ENCODE measurements at regions not wholly inside any gene's neighbourhood (a gene's known extent, or its start where the extent isn't known, plus 50 kb on each side); places are given as distances from the start of the nearest gene placed in this dataset.
A peak's percentile ranks its signal among the peaks of the same experiment; 100 is the strongest.
"Not testable (repeated sequence)": the region's sequence is repeated elsewhere in the genome, so short reads cannot be mapped to it uniquely, and the experiment has no call there.

DNA sequence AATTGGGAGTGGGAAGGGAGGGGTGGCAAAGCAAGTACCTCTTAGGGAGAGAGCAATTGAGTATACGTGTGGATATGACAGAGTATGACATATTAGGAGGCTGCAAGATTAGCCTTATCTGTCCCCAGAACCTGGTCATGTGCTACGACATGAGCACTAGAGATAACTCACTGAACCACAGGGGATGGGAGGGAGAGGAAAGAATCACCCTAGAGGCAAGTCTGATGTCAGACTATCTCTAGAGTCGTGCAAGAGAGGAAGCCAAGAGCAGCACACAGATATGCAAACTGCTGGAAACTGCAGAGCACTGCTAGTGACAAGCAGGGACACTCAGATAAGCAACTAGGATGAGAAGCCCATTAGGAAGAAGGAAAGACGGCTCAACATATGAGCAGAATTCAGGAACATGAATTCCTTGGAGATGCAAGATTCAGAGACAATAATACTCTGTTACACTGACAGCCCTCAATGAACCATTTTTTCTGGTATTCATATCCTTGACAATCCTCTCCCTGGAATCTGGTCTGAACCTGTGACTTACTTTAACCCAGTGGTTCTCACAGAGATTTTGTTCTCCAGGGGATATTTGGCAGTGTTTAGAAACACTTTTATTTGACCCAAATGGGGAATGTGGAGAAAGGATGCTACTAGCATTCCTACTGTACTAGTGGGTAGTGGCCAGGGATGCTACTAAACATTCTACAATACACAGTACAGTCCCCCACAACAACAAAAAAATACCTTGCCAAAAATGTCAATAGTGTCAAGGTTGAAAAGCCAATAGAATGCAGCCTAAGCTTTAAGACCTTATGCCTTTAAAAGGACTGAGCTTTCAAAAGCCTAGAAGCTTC, 84.0 kb upstream of the BMP2K start:
- DNase-seq (ENCODE audit: low spot score): no peak

DNA sequence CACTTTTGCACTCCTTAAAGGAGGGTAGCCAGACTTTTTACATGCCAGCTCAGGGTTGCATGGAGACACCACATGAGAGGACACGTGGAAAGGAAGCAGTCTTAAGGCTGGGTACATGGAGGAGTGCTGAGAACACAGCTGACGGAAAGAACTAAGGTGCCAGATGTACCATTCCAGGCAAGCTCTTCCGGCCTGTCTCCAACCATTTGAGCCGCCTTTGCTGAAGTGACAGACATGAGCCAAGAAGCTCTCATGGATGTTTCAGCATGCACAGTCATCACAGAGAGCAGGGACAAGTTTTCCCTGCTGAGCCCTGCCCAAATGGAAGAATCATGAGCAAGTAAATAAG, 83.4 kb upstream of the BMP2K start:
- no peak for DNase-seq (ENCODE audit: low spot score)

DNA sequence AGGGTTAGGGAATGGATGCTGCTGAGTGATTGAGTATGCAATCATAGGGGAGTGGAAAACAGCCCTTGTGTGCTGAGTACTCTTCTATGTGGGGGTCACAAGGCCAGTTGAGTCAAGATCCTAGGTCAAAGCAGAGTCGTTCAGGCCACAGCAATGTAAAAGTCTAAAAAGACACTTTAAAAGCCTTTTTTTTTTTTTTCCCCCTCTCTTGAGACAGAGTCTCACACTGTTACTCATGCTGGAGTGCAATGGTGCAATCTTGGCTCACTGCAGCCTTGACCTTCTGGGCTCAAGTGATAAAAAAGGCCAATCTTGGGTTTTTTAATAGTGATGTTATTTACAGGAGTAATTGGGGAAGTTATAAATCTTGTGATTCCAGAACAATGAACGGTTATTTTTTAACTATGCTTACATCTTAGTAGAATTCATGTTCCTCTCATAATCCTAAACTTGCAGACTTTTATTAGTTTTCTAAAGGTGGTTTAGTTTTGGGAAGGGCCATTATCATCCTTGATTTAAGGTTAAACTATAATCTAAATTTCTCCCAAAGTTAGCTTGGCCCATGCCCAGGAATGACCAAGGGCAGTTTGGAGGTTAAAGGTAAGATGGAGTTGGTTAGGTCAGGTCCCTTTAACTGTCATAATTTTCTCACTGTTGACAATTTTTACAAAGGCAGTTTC, 82.2 kb upstream of the BMP2K start:
- no peak for DNase-seq (ENCODE audit: low spot score)

DNA sequence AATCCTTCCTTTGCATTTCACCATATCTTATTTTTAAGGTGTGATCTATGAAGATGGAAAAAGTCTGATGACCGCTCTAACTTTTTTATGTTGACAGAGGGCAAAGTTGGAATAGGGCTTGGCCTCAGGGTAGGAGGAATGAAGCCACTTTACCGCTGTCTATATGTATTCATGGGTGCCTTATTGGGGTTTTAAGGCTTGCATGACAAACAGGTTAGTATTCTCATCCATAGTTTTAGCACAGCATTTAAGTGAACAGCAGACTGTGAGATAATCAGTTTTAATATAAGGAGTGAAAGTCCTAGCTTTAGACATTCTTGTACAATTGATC, 81.7 kb upstream of the BMP2K start:
- no peak for DNase-seq (ENCODE audit: low spot score)

DNA sequence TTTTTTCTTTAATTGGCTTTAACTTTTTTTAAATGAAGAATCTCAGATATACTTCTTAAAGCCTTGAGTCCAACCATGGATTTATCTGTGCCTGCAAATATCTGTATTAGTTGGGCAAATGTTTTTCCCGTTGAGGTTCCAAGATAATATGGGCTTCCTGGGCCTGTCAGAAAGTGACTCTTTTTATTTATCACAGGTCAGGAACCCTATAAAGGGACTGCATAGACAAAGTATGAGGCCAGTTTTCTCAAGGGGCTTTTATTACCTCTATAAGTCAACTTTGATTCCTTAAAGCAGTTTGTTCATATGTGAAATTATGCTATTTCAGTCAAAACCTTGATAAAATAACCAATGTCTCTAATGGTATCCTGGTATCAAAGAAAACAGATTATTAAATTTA, 80.2 kb upstream of the BMP2K start:
- DNase-seq (ENCODE audit: low spot score): no peak

DNA sequence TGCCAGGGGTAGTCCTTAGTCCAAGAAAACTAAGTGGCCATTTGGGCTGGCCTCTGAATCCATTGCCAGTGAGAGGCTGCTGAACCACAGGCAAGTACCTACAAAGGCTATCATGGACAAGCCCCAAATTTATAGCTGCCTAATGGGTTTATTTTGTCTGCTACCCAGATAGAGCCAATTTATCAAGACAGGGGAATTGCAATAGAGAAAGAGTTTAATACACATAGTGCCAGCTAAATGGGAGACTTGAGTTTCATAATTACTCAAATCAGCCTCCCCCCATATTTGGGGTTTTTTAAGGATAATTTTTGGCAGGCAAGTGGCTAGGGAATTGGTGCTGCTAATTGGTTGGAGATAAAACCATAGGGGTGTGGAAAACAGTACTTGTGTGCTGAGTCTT, 73.1 kb upstream of the BMP2K start:
- no peak for DNase-seq (ENCODE audit: low spot score)

DNA sequence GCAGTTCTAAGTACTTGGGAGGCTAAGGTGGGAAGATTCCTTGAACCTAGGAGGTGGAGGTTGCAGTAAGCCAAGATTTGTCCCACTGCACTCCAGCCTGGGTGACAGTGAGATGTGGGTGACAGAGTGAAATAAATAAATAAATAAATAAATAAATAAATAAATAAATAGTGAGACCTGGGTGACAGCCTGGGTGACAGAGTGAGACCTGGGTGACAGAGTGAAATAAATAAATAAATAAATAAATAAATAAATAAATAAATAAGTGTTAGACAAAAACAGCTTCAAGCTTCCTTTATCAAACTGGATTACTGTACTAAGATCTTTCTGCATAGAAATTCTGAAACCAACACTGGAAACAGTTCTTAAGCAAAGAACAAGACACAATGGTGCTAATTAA, 71.8 kb upstream of the BMP2K start:
- no peak for DNase-seq (ENCODE audit: low spot score)

DNA sequence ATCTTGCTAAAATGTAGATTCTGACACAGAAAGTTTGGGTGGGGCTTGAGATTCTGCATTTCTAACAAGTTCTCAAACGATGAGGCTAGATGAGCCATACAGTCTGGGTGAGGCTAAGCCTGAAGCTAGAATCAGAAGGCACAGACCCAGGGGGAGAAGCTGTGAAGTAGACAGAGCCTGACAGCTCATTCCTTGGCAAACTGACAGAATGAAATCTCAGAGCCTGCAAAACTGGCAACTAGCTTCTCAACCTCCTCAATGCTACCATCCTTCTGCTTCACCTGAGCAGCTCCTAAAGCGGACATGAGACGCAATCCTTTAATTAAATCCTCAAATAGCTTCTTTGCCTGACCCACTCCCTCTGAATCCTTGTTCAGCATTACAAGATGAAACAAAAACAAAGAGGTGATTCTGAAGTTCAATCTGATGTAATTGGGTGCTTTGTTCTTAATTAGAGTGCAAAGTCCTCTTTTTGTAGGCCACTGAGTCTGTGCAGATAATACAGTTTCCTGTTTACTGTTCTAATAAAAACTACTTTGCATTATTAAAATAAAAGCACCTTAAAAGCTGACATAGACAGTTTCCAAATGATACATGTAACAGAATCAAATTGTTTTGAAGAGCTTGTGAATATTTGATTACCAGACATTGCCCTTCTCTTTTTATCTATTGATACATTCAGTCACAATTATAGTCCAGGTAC, 71.0 kb upstream of the BMP2K start:
- DNase-seq (ENCODE audit: low spot score): no peak

DNA sequence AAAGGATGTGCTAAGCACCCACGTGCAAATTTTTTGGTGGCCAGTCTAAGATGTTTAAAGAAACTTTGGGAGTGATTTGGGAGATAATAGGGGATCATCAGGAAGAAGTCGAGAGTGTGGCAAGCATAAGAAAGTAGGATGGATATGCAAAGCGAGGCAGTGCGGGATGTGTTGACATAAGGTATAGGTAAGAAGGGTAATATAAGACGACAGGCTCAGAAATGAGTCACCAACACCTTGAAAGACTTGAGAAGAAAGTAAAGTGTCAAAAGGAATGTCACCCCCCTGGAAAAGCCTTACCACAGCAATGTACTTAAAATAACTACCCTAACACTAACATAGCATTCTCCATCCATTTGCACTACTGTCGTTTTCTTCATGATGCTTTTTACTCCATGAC, 69.8 kb upstream of the BMP2K start:
- DNase-seq (ENCODE audit: low spot score): no peak

DNA sequence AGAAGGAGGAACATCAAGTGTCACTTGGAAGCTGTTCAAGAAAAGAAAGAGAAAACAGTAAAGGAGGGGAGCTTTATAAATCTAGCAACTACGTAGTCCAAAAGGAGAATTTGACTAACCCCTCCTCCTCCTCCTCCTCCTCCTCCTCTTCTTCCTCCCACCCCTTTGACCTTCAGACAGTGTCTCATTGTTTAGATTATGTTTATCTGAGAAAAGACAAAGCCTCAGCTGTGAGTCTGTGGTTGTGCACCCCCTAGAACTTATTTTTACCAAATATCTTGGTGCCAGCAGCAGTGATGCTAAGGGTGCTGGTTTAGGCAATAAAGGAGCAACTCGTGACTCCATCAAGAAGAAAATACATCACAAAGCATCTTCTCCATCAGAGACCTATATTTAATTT, 68.9 kb upstream of the BMP2K start:
- no peak for DNase-seq (ENCODE audit: low spot score)

DNA sequence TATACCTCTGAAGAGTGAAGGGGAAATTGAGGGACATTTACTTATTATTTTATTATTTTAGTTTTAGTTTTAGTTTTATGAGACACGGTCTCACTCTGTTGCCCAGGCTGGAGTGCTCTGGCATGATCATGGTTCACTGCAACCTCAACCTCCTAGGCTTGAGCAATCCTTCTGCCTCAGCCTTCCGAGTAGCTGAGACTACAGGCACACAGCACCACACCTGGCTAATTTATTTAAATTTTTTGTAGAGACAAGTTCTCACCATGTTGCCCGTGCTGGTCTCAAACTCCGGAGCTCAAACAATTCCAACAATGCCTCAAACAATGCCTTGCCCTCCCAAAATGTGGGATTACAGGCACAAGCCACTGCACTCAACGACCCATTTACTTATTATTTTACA, 68.4 kb upstream of the BMP2K start:
- DNase-seq (ENCODE audit: low spot score): no peak

DNA sequence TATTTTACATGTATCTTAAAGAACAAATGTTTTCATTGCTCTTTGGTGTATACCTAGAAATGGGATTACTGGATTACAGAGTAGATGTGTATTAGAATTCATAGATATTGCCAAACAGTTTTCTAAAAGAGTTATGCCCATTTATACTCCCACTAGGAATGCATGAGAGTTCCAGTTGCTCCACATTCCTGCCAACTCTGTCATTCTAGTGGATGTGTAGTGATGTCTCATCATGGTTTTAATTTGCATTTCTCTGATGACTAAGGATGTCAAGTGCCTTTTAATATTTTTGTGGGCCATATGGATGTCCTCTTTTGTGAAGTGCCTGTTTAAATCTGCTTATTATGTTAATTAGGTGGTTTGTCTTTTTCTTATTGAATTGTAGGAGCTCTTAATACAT, 65.6 kb upstream of the BMP2K start:
- no peak for DNase-seq (ENCODE audit: low spot score)

DNA sequence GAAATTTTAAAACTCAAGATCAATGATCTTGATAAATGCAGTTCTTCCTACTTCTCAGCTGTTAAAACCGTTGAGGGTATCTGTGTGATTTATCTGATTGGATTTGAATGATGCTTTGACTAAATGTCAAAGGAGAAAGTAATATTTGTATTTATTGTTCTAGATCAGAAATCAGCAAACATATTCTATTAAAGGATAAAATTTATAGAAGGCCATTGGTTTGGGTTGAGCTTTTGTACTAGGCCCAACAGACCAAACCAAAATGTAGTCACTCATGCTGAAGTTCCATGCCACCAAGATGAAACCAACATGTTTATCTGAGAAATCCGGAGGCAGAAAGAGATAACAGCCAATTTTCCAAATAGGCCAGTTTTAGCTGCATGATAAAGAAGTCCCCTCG, 64.5 kb upstream of the BMP2K start:
- no peak for DNase-seq (ENCODE audit: low spot score)

DNA sequence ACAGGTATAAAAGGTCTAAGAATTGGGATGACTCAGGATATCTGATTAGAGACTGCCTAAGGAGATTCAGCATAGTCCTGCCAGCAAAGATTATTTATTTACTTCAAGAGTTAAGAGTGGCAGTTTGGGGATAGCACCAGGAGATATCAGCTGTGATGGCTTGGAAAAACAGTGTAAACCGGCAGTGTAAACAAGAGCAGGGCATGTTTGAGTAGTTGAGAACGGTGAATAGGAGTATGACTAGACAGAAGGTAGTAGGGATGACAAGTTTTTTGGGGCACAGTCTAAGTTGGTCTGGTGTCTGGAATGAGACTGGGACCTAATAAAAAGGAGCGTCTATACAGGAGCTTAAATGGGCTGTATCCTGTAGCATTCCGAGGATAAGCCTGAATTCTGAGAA, 61.6 kb upstream of the BMP2K start:
- DNase-seq (ENCODE audit: low spot score): not testable (repeated sequence)

DNA sequence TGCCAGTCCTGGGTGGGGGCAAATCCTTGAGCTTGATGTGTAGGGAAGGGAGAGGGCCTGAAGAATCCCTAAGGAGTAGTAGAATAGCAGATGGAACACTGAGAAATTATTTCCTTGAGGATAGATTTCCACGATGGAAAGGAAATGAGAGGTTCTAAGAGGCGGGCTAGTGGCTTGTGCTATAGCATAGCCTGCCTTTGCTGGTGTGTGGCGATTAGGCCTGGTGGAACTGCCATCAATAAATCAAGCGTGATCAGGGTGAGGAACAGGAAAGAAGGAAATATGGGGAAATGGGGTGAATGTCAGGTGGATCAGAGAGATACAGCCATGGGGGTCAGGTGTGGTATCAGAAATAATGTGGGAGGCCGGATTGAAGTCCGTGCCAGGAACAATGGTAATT, 60.8 kb upstream of the BMP2K start:
- not testable (repeated sequence) for DNase-seq (ENCODE audit: low spot score)

DNA sequence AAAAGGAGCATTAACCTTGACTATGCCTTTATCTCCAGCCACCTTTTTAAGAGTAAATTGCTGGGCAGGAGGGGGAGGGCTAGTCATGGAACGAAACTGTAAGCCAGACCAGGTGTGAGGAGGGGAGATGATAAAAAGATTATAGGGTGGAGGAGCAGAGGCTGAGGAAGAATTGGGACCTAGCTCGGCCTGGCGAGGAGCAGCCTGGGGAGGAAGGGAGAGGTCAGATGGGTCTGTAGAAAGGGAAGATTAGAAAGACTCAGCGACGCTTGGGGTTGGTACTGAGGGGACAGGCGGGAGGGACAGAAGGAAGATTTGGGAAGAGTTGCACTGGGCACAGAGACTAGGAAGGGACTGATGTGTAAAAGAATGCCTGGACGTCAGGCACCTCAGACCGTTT, 58.4 kb upstream of the BMP2K start:
- DNase-seq (ENCODE audit: low spot score): not testable (repeated sequence)

DNA sequence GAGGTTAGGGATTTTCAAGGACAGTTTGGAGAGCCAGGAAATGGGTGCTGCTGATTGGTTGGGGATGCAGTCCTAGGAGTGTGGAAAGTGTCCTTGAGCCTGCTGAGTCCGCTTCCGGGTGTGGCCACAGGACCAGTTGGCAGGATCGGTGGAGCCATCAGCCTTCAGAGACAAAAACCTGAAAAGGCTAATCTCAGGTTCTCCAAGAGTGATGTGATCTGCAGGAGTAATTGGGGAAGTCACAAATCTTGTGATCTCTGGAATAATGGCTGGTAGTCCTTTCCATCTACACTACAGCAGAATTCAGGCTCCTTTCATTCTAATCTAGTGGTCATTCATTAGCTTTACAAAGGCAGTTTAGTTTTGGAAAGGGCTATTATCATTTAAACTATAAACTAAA, 55.9 kb upstream of the BMP2K start:
- DNase-seq (ENCODE audit: low spot score): no peak

DNA sequence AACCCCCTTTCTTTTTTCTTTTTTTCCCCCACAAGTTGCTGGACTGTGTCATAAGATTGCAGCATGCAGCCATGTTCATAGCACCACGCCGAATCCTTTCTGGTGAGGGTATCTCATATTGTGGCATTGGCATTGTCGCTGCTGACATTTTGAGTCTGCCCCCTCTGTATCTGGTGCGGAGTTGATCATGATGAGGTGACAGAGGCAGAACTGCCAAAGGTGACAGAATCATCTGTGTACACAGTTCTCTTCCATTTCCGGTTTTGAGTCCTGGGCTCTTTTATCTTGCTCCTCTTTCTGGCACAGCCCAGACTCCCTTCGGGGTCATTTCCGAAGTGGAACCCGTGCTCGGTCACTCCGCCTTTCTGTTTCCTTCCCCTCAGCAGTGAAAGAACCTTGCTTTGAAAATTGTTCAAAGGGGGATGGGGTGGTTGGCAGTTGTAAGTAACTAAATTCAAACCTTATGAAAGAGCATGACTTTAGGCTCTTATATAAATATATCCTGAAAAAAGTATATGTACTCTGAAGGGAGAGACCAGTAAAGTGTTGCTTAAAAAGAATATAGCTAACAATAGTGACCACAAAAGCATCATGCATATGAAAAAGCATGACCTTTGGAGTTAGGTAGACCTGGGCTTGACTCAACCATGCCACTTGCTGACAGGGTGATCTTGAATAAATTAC, 55.0 kb upstream of the BMP2K start:
- DNase-seq (ENCODE audit: low spot score): peak; percentile 3

DNA sequence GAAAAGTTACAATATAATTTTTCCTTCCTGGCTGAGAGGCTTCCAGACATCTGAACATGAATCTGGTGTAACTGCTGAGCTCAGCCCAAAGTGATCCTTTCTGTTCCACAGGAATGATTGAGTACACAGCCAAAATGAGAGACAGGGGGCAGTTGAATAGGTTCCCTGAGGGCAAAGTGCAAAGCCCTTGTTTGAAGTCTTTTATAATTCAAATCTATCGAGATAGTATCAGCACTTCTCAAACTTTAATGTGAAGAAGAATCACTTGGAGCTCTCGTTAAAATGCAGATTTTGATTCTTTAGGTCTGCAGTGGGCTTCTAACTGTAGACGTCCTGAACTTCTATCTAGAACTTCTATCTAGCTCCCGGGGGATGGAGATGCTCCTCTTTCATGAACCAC, 54.4 kb upstream of the BMP2K start:
- DNase-seq (ENCODE audit: low spot score): no peak

DNA sequence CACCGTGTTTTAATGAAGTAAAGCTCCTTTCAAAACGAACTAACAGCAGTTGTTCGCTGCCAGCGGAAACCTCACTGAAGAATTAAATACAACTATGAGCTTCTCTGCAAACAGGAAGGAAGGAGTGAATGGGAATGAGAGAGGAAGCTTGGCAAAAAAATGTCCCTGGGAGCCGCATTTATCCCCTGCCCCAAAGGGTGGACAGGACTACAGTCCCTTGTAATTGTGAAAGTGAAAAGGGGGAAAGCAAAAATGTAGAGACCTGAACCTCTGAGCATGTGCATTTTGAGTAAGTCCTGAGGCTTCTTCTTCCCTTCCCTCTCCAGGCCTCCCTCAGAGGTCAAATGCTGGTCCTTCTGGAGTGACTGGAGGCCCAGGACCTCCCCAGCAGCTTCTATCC, 53.8 kb upstream of the BMP2K start:
- DNase-seq (ENCODE audit: low spot score): no peak

DNA sequence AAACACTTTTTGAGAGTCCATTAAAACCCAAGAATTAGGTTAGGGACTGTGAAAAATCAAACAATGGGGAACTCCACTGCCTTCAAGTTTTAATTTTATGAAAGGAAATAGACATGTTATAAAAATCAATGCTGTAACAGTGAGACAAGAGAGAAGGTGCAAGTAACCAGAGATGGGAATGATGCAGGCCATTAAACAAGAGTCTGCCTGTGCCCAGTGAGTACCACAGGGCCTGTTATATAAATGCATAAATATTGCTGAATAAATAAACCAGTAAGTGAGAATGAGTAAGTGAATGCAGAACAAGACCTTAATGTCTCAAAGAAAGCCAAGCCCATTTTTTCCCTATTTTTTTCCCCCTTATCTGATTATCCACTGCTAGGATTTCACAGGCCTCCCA, 53.3 kb upstream of the BMP2K start:
- no peak for DNase-seq (ENCODE audit: low spot score)

Measured in CD4-positive, alpha-beta T cell treated with Interleukin-15 for 4 hours (primary cell).